AG08396 (cell line): ENCODE measurements at regions not wholly inside any gene's neighbourhood (a gene's known extent, or its start where the extent isn't known, plus 50 kb on each side); places are given as distances from the start of the nearest gene placed in this dataset.

ENCODE experiments used
- DNase-seq: peaks from one replicate; pipeline ENCODE4 v3.0.0; 2012; ENCODE audit warnings: low spot score, mixed read lengths

DNA sequence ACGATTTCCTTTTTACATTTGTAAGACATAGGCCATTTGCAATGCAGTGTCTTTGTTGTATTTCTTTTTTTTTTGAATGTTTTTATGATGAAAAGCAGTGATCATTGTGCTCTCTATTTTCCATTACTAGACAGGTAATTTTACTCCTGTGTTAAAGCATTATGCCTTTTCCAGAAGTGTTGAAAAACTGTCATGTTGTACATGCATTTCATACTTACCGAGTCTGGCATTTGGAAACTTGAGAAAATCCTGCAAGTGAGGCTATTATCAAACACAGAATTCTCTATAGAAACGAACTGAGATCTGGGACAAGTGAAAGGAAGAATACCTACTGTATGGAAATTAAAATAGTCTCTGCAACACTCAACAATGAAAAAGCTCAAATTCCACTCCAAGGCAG, 78.6 kb upstream of the CNR1 start:
- no peak for DNase-seq

DNA sequence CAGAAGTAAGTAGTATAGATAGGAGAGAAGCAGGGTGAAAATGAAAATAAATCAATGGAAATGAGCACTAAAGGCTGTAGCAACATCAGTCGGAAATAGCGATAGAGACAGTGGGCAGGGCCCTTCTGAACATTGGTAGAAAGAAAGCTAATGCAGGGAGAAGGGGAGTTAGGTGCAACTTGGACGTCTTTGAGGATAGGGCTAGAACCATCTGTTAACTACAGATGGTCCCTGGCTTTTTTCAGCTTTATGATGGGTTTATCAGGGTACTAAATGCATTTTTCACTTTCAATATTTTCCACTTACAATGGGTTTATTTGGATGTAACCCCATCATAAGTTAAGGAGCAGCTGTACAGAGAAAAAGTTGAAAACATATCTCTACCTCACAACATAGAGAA, 72.8 kb upstream of the CNR1 start:
- no peak for DNase-seq

DNA sequence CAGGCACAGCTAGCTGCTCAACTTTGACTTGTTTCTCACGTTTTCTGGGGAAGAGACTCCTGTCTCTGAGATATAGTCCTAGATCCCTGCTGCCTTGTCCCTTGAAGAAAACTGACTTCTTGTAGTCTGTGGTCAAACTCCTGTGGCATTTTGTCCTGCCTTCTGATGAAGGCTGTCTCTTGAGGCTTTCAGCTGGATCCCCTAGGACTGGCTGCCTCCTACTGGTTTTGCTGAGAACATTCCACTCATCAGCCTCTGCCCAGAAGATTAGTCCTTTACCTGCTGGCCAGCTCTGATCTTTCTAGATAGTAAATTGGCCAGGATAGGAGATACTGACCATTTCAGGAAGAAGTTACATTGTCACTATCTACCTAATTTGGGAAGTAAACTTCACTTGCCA, 71.9 kb upstream of the CNR1 start:
- no peak for DNase-seq

DNA sequence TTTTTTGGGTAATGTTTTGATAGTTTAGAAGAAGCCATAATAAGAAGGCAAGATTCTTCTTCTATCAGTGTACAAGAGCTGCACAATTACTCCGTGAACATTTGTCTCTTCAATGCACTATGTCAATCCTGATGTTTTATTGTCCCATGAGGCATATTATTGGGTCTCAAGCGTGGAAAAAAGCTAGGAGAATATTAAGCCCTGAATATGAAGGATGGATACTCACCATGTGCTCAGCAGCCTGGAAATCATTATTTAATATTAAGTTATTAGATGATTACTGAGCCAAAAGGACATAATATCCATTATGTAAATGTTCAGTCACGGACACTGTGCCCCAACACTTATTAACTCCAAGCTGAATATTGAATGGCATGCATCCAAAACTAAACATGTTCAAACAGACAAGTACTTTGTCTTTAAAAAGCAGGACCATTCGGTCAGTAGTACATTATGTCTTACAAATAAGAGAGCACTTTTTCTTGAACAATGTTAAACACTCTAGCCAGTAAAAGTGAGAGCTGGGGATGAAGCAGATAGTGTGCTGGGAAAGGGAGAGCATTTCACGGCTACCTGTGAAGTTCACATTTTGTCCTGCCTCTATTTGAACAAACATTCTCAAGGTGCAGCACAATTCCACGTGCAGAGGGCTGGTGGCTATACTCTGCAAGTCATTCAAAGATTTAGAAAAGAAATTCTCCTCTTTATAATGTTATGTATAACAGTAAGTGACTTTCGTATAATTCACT, 70.6 kb upstream of the CNR1 start:
- DNase-seq: no peak

DNA sequence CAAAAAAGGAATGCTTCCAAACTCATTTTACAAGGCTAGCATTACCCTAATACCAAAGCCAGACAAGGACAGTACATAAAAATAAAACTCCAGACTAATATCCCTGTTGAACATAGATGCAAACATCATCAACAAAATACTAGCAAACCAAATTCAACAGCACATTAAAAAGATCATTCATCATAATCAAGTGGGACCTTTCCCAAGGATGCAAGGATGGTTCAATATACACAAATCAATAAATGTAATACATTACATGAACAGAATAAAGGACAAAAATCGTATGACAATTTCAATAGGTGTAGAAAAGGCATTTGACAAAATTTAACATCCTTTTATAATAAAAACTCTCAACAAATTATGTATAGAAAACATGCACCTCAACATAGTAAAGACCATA, 66.6 kb upstream of the CNR1 start:
- no peak for DNase-seq

DNA sequence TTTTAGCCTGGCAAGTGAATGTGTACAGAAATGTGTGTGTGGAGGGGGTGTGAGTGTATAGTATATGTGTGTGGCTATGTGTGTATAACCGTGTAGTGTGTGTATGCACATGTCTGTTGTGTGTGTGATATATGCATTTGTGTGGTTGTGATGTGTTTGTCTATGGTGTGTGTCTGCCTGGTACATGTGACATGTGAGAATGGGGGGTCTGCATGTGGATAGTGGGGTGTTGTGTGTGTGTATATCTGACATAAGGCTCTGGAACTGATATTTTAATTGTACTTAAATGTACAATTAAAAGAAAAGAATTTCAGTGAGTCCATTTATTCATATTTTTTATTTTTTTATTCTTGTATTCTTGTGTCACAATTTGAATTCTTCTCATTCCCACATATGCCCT, 57.2 kb upstream of the CNR1 start:
- DNase-seq: no peak

DNA sequence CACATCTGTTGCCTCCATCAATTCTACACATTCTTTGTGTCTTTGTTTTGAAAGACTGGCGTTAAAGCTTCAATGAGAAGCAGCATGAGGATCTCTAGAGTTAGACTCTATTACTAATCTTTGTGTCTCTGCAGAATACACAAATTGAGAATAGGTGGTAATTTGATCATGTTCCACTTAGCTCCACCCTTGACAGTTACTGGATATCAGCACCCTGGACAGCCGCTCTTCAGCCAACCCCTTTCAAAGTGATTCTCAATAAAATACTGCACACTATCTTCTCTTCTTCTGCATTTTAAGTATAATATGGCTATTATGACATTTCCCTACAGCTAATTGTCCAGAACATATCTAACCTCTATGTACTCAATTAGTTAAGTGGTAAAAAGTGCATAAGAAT, 54.3 kb upstream of the CNR1 start:
- no peak for DNase-seq

DNA sequence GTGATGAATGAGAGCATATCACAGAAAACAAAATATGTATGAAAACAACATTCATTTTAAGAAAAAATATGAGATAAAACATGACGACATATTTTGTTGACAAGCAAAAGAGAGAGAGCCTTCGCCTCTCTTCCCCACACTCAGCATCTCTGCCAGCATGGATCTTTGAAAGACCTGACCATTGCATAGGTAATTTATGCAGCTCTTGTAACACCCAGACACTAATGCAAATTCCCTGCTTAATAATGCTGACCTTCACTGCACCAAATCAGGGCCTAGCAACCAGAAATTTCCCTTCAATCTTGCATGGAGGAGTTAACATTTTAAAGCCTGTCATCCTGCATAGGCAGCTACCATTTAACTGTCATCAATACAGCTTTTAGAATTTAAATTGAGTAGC, 50.0 kb upstream of the CNR1 start:
- no peak for DNase-seq
